ENCODE measurements at regions not wholly inside any gene's neighbourhood (a gene's known extent, or its start where the extent isn't known, plus 50 kb on each side); places are given as distances from the start of the nearest gene placed in this dataset.

GRCh38 chr2:234326694-234327093 is 170.2 kb downstream of the ARL4C start:
- H3K36me3 ChIP-seq (replicated peaks; ENCODE audit: insufficient read depth, low read length) = no peaks in the 10 kb centered on the region
- no peak overlapping the region for H3K9ac ChIP-seq (ENCODE audit: low read length)
- H3K79me2 ChIP-seq (ENCODE audit: low read length) = no peaks in the 10 kb centered on the region
- TF ChIP-seq CTCF (IDR thresholded peaks at IDR 0.05; ENCODE audit: low read length) = no peak
- no peak for TF ChIP-seq EZH2phosphoT487 (IDR thresholded peaks at IDR 0.05; ENCODE audit: low read length)
- TF ChIP-seq EZH2 (optimal IDR thresholded peaks at IDR 0.05; ENCODE audit: low read depth, low read length) = no peak
- no peaks in the 10 kb centered on the region for H3F3A ChIP-seq (ENCODE audit: insufficient read depth, low read length)
- H3K4me3 ChIP-seq (ENCODE audit: low read length) = no peak overlapping the region
- H3K27me3 ChIP-seq (replicated peaks; ENCODE audit: insufficient read depth, low read length) = no peaks in the 10 kb centered on the region
- no peak for DNase-seq
- H3K27ac ChIP-seq (ENCODE audit: low read length) = no peak overlapping the region
- no peaks in the 10 kb centered on the region for H3K9me2 ChIP-seq (replicated peaks; ENCODE audit: insufficient read depth, low read length)
- H3K4me1 ChIP-seq (ENCODE audit: low read length) = no peaks in the 10 kb centered on the region
- no peak overlapping the region for H2AFZ ChIP-seq (ENCODE audit: low read length)
- no peaks in the 10 kb centered on the region for H3K9me3 ChIP-seq (replicated peaks; ENCODE audit: insufficient read depth, low read length)
- no peak overlapping the region for H3K4me2 ChIP-seq (ENCODE audit: low read depth, low read length)
- H4K20me1 ChIP-seq (ENCODE audit: insufficient read depth, low read length) = no peaks in the 10 kb centered on the region

- Histone ChIP-seq H3K9ac (ENCODE audit: low read length) (no peak overlapping the region), H3K9me2 (replicated peaks; ENCODE audit: insufficient read depth, low read length) (no peaks in the 10 kb centered on the region), H3K36me3 (replicated peaks; ENCODE audit: insufficient read depth, low read length) (no peaks in the 10 kb centered on the region), H3F3A (ENCODE audit: insufficient read depth, low read length) (no peaks in the 10 kb centered on the region), H3K4me2 (ENCODE audit: low read depth, low read length) (no peak overlapping the region), H3K4me3 (ENCODE audit: low read length) (no peak overlapping the region), H3K9me3 (replicated peaks; ENCODE audit: insufficient read depth, low read length) (no peaks in the 10 kb centered on the region), H3K4me1 (ENCODE audit: low read length) (no peaks in the 10 kb centered on the region), H4K20me1 (ENCODE audit: insufficient read depth, low read length) (no peaks in the 10 kb centered on the region), H3K27me3 (replicated peaks; ENCODE audit: insufficient read depth, low read length) (no peaks in the 10 kb centered on the region), H3K27ac (ENCODE audit: low read length) (no peak overlapping the region), H2AFZ (ENCODE audit: low read length) (no peak overlapping the region), H3K79me2 (ENCODE audit: low read length) (no peaks in the 10 kb centered on the region)
- TF ChIP-seq CTCF (IDR thresholded peaks at IDR 0.05; ENCODE audit: low read length) (no peak), EZH2phosphoT487 (IDR thresholded peaks at IDR 0.05; ENCODE audit: low read length) (no peak), EZH2 (optimal IDR thresholded peaks at IDR 0.05; ENCODE audit: low read depth, low read length) (no peak)
- no peak for DNase-seq
Measured at GRCh38 chr2:234324116-234324515, 172.8 kb downstream of the ARL4C start.

- no peaks in the 10 kb centered on the region for H3K9me2 ChIP-seq (replicated peaks; ENCODE audit: insufficient read depth, low read length)
- no peaks in the 10 kb centered on the region for H3K79me2 ChIP-seq (ENCODE audit: low read length)
- H2AFZ ChIP-seq (ENCODE audit: low read length) = no peak overlapping the region
- no peaks in the 10 kb centered on the region for H3F3A ChIP-seq (ENCODE audit: insufficient read depth, low read length)
- no peaks in the 10 kb centered on the region for H3K4me1 ChIP-seq (ENCODE audit: low read length)
- DNase-seq = no peak
- H3K9me3 ChIP-seq (replicated peaks; ENCODE audit: insufficient read depth, low read length) = no peaks in the 10 kb centered on the region
- TF ChIP-seq EZH2phosphoT487 (IDR thresholded peaks at IDR 0.05; ENCODE audit: low read length) (no peak), EZH2 (optimal IDR thresholded peaks at IDR 0.05; ENCODE audit: low read depth, low read length) (no peak)
- no peaks in the 10 kb centered on the region for H3K27me3 ChIP-seq (replicated peaks; ENCODE audit: insufficient read depth, low read length)
- no peaks in the 10 kb centered on the region for H4K20me1 ChIP-seq (ENCODE audit: insufficient read depth, low read length)
- H3K27ac ChIP-seq (ENCODE audit: low read length) = no peak overlapping the region
- H3K4me2 ChIP-seq (ENCODE audit: low read depth, low read length) = no peak overlapping the region
- H3K4me3 ChIP-seq (ENCODE audit: low read length) = no peak overlapping the region
- no peaks in the 10 kb centered on the region for H3K36me3 ChIP-seq (replicated peaks; ENCODE audit: insufficient read depth, low read length)
- H3K9ac ChIP-seq (ENCODE audit: low read length) = no peak overlapping the region
Measured at GRCh38 chr2:234322766-234323465, 174.0 kb downstream of the ARL4C start.

GRCh38 chr2:234320066-234320465 is 176.8 kb downstream of the ARL4C start:
- Histone ChIP-seq H4K20me1 (ENCODE audit: insufficient read depth, low read length) (no peaks in the 10 kb centered on the region), H3F3A (ENCODE audit: insufficient read depth, low read length) (no peaks in the 10 kb centered on the region)
- TF ChIP-seq CTCF (IDR thresholded peaks at IDR 0.05; ENCODE audit: low read length) = no peak
- no peak for TF ChIP-seq EZH2 (optimal IDR thresholded peaks at IDR 0.05; ENCODE audit: low read depth, low read length)
- TF ChIP-seq EZH2phosphoT487 (IDR thresholded peaks at IDR 0.05; ENCODE audit: low read length) = no peak

More at GRCh38 chr2:234320066-234320465, 176.8 kb downstream of the ARL4C start:
- no peak overlapping the region for H2AFZ ChIP-seq (ENCODE audit: low read length)
- no peaks in the 10 kb centered on the region for H3K79me2 ChIP-seq (ENCODE audit: low read length)
- no peaks in the 10 kb centered on the region for H3K9me3 ChIP-seq (replicated peaks; ENCODE audit: insufficient read depth, low read length)
- no peaks in the 10 kb centered on the region for H3K9me2 ChIP-seq (replicated peaks; ENCODE audit: insufficient read depth, low read length)
- DNase-seq = no peak
- no peak overlapping the region for H3K27ac ChIP-seq (ENCODE audit: low read length)
- no peak overlapping the region for H3K4me3 ChIP-seq (ENCODE audit: low read length)
- H3K9ac ChIP-seq (ENCODE audit: low read length) = no peak overlapping the region
- H3K36me3 ChIP-seq (replicated peaks; ENCODE audit: insufficient read depth, low read length) = no peaks in the 10 kb centered on the region
- H3K27me3 ChIP-seq (replicated peaks; ENCODE audit: insufficient read depth, low read length) = no peaks in the 10 kb centered on the region
- H3K4me1 ChIP-seq (ENCODE audit: low read length) = no peaks in the 10 kb centered on the region
- H3K4me2 ChIP-seq (ENCODE audit: low read depth, low read length) = no peak overlapping the region
